Pancreas (tissue), 10 donors: ENCODE measurements at regions not wholly inside any gene's neighbourhood (a gene's known extent, or its start where the extent isn't known, plus 50 kb on each side); places are given as distances from the start of the nearest gene placed in this dataset.

Experiments used
- ATAC-seq, 4 donors: fragments of 200-7000 bp; cut with Tn5 transposase; one replicate each; pipeline versions ENCODE4 v1.8.0 to v1.9.1; 2020; ENCODE audit warnings: mild to moderate bottlenecking in 4 of 4, moderate library complexity in 4 of 4
- DNase-seq, 6 donors: peaks; one replicate each; pipeline ENCODE4 v3.0.0-alpha.2; 2020
- FAIRE-seq: peaks from 2 replicates; lab custom pipeline; 2012; peaks lifted over from hg19 to GRCh38; lab: Jason Lieb, UNC
- H3K27ac ChIP-seq, 4 donors: fragments of 200-600 bp; sonication (generic); 1 replicate in 3 of 4; 2 replicates in 1 of 4; pipeline versions ENCODE4 v1.5.0 to v1.8.0; 2020
- H3K27me3 ChIP-seq, 4 donors: fragments of 200-600 bp; one replicate each; pipeline ENCODE4 v1.8.0; 2021
- H3K36me3 ChIP-seq, 3 donors: fragments of 200-600 bp; sonication (generic) in 1 of 3; one replicate each; pipeline versions ENCODE4 v1.5.0 to v1.8.0; 2020 to 2021
- H3K4me1 ChIP-seq, 3 donors: fragments of 200-600 bp; one replicate each; pipeline ENCODE4 v1.8.0; 2021
- H3K4me3 ChIP-seq, 4 donors: fragments of 200-600 bp; sonication (generic) in 2 of 4; one replicate each; pipeline versions ENCODE4 v1.5.0 to v1.8.0; 2020 to 2021
- H3K9me3 ChIP-seq, 4 donors: fragments of 200-600 bp; one replicate each; pipeline ENCODE4 v1.8.0; 2021
- CTCF ChIP-seq, 4 donors: fragments of 200-600 bp; sonication (generic) in 3 of 4; IDR thresholded peaks; one replicate each; pipeline versions ENCODE4 v1.5.0 to v1.8.0; 2021; ENCODE audit warnings: antibody characterized with exemption in 4 of 4
- WGBS, 2 donors: extraction: QIAGEN DNeasy Blood & Tissue Kit; methylation state at CpG; one replicate each; pipeline ENCODE4 v1.1.7; 2013; 5-methylcytosine and 5-hydroxymethylcytosine counted together
- intact Hi-C, 3 donors: fragments of 100-400 bp; cut with DNase I; formaldehyde crosslinking; loops; one replicate each; pipeline versions ENCODE4 v1.11.1 to v1.14.2; 2022
- donor health status: healthy with polysubstance abuse.
- donor health status: DM: no; HTN: no; CAD: no; lungs with moderate emphysema.
- donor health status: DM: no; HTN: no; CAD: no.
- donor health status: control.
- donor health status: control.
- donor health status: Bipolar disorder and iron deficiency.
- donor health status: DM: yes; HTN: yes; CAD: no.
- donor health status: DM: no; HTN: no; CAD: no.
- donor health status: DM: no; HTN: no; CAD: no.
- donor health status: DM: yes; HTN: yes; CAD: no.

- DNase-seq (no peak), ATAC-seq (no peak), FAIRE-seq (no peak)
- H3K9me3 ChIP-seq, result no peaks in the 10 kb centered on the region
- no peak overlapping the region for H3K27ac ChIP-seq
- no peak overlapping the region for H3K4me3 ChIP-seq
- no peaks in the 10 kb centered on the region for H3K27me3 ChIP-seq
- intact Hi-C loops, result no loop called here
- 87 to 100% methylated on average over 1 of the region's 1 CpG for WGBS, 2 donors
- no peaks in the 10 kb centered on the region for H3K36me3 ChIP-seq
- no peak for TF ChIP-seq CTCF (IDR thresholded peaks at IDR 0.05)
- H3K4me1 ChIP-seq, result no peaks in the 10 kb centered on the region
Observed at GRCh38 chr11:13082588-13082987, 73.5 kb downstream of the RASSF10 start.

GRCh38 chr11:13090228-13090708 lies 81.2 kb downstream of the RASSF10 start:
- no peak for DNase-seq
- Histone ChIP-seq H3K9me3 (no peaks in the 10 kb centered on the region), H3K27me3 (no peaks in the 10 kb centered on the region), H3K27ac (no peak overlapping the region), H3K4me1 (no peaks in the 10 kb centered on the region), H3K36me3 (no peaks in the 10 kb centered on the region), H3K4me3 (no peak overlapping the region)
- TF ChIP-seq CTCF (IDR thresholded peaks at IDR 0.05), result no peak
- intact Hi-C loops, result no loop called here
- ATAC-seq, result no peak
- WGBS, 2 donors, result 88 to 93% methylated on average over 2 of the region's 2 CpGs
- no peak for FAIRE-seq

- intact Hi-C loops, result no loop called here
- TF ChIP-seq CTCF (IDR thresholded peaks at IDR 0.05), result no peak
- H3K36me3 ChIP-seq, result no peaks in the 10 kb centered on the region
- H3K4me3 ChIP-seq, result no peak overlapping the region
- no peak for FAIRE-seq
- no peak for ATAC-seq
- H3K27me3 ChIP-seq, result no peaks in the 10 kb centered on the region
- H3K9me3 ChIP-seq, result no peaks in the 10 kb centered on the region
- H3K4me1 ChIP-seq, result no peaks in the 10 kb centered on the region
- no peak overlapping the region for H3K27ac ChIP-seq
- no peak for DNase-seq
Observed at GRCh38 chr11:13091373-13091772, 82.3 kb downstream of the RASSF10 start.

- Histone ChIP-seq H3K9me3 (no peaks in the 10 kb centered on the region), H3K4me1 (no peaks in the 10 kb centered on the region), H3K27ac (no peak overlapping the region), H3K4me3 (no peak overlapping the region), H3K36me3 (no peaks in the 10 kb centered on the region), H3K27me3 (no peaks in the 10 kb centered on the region)
- intact Hi-C loops, result no loop called here
- 80 to 81% methylated on average over 1 of the region's 1 CpG for WGBS, 2 donors
- no peak for TF ChIP-seq CTCF (IDR thresholded peaks at IDR 0.05)
- no peak for ATAC-seq
- DNase-seq, result no peak
- FAIRE-seq, result no peak
Observed at GRCh38 chr11:13091804-13092203, 82.7 kb downstream of the RASSF10 start.

- ATAC-seq, result no peak
- no peaks in the 10 kb centered on the region for H3K4me1 ChIP-seq
- FAIRE-seq, result no peak
- H3K9me3 ChIP-seq, result no peaks in the 10 kb centered on the region
- no peak for DNase-seq
- H3K27ac ChIP-seq, result no peak overlapping the region
- H3K4me3 ChIP-seq, result no peak overlapping the region
- TF ChIP-seq CTCF (IDR thresholded peaks at IDR 0.05), result no peak
- no peaks in the 10 kb centered on the region for H3K36me3 ChIP-seq
- 35% methylated on average over 6 of the region's 6 CpGs for WGBS, 2 donors
- H3K27me3 ChIP-seq, result no peaks in the 10 kb centered on the region
- intact Hi-C loops, result no loop called here
Observed at GRCh38 chr11:13094930-13095687, 86.0 kb downstream of the RASSF10 start.
